ENCODE measurements at regions not wholly inside any gene's neighbourhood (a gene's known extent, or its start where the extent isn't known, plus 50 kb on each side); places are given as distances from the start of the nearest gene placed in this dataset.

- Histone ChIP-seq H3K27me3 (ENCODE audit: insufficient read depth, poor library complexity, severe bottlenecking) (no peaks in the 10 kb centered on the region), H3K27ac (replicated peaks) (no peak overlapping the region), H3K4me3 (replicated peaks; ENCODE audit: insufficient read depth, low read length) (no peak overlapping the region)
- DNase-seq (ENCODE audit: low read depth in 1 of 2, low spot score in 1 of 2) = no peak
- no peak for TF ChIP-seq SPI1 (IDR thresholded peaks at IDR 0.05; ENCODE audit: borderline replicate concordance, low read depth)
- no peak for TF ChIP-seq CTCF (IDR thresholded peaks at IDR 0.05; ENCODE audit: insufficient read depth, low read length)
- TF ChIP-seq GABPA (IDR thresholded peaks at IDR 0.05; ENCODE audit: low read depth) = no peak
- TF ChIP-seq POLR2AphosphoS5 (IDR thresholded peaks at IDR 0.05; ENCODE audit: low read depth) = no peak
- TF ChIP-seq REST (IDR thresholded peaks at IDR 0.05; ENCODE audit: insufficient replicate concordance, low read depth) = no peak
Measured at GRCh38 chr10:55001422-55001821, 200.4 kb upstream of the PCDH15 start.

GRCh38 chr10:54993148-54993547 is 192.1 kb upstream of the PCDH15 start:
- Histone ChIP-seq H3K4me3 (replicated peaks; ENCODE audit: insufficient read depth, low read length) (no peak overlapping the region), H3K27me3 (ENCODE audit: insufficient read depth, poor library complexity, severe bottlenecking) (no peaks in the 10 kb centered on the region), H3K27ac (replicated peaks) (no peak overlapping the region)
- no peak for DNase-seq (ENCODE audit: low read depth in 1 of 2, low spot score in 1 of 2)
- no peak for TF ChIP-seq CTCF (IDR thresholded peaks at IDR 0.05; ENCODE audit: insufficient read depth, low read length)
- no peak for TF ChIP-seq GABPA (IDR thresholded peaks at IDR 0.05; ENCODE audit: low read depth)
- TF ChIP-seq REST (IDR thresholded peaks at IDR 0.05; ENCODE audit: insufficient replicate concordance, low read depth) = no peak

- no peak for DNase-seq (ENCODE audit: low read depth in 1 of 2, low spot score in 1 of 2)
- Histone ChIP-seq H3K4me3 (replicated peaks; ENCODE audit: insufficient read depth, low read length) (no peak overlapping the region), H3K27ac (replicated peaks) (no peak overlapping the region), H3K27me3 (ENCODE audit: insufficient read depth, poor library complexity, severe bottlenecking) (no peaks in the 10 kb centered on the region)
- no peak for TF ChIP-seq SPI1 (IDR thresholded peaks at IDR 0.05; ENCODE audit: borderline replicate concordance, low read depth)
- no peak for TF ChIP-seq POLR2AphosphoS5 (IDR thresholded peaks at IDR 0.05; ENCODE audit: low read depth)
- TF ChIP-seq REST (IDR thresholded peaks at IDR 0.05; ENCODE audit: insufficient replicate concordance, low read depth) = no peak
- TF ChIP-seq GABPA (IDR thresholded peaks at IDR 0.05; ENCODE audit: low read depth) = no peak
- TF ChIP-seq CTCF (IDR thresholded peaks at IDR 0.05; ENCODE audit: insufficient read depth, low read length) = no peak
Measured at GRCh38 chr10:54985732-54986131, 184.7 kb upstream of the PCDH15 start.

Data from HL-60 (cell line).